ENCODE measurements at regions not wholly inside any gene's neighbourhood (a gene's known extent, or its start where the extent isn't known, plus 50 kb on each side); places are given as distances from the start of the nearest gene placed in this dataset.

GRCh38 chr2:217709478-217710210 is 293.2 kb downstream of the TNS1 start:
- ATAC-seq (replicated peaks in 1 of 4) = no peak
- Histone ChIP-seq H3K4me3 (ENCODE audit: control insufficient read depth in 1 of 2, extremely low read depth in 1 of 2, low read length in 1 of 2) (no peak overlapping the region), H3K9me3 (no peaks in the 10 kb centered on the region), H3K36me3 (ENCODE audit: control insufficient read depth in 2 of 2, extremely low read depth in 1 of 2, insufficient read depth in 1 of 2, low read length in 1 of 2) (no peaks in the 10 kb centered on the region), H3K4me1 (ENCODE audit: control insufficient read depth in 1 of 2, extremely low read depth in 1 of 2, insufficient read depth in 2 of 2, low read length in 2 of 2) (peaks cover 5 to 9% of the 10 kb centered on the region in 2 experiments), H3K27me3 (replicated peaks in 1 of 2; ENCODE audit: control insufficient read depth in 2 of 2, extremely low read depth in 1 of 2, insufficient read depth in 2 of 2, low read length in 1 of 2) (peaks cover 2 to 20% of the 10 kb centered on the region in 2 experiments), H3K27ac (ENCODE audit: low read length) (no peak overlapping the region)
- peaks cover 3 to 7% (median 7%) of the 10 kb centered on the region in 3 donors for H3K4me1 Mint-ChIP-seq
- no peak overlapping the region for H3K4me3 Mint-ChIP-seq
- DNase-seq = no peak
- H3K9me3 Mint-ChIP-seq = no peaks in the 10 kb centered on the region
- no peak overlapping the region for H3K27ac Mint-ChIP-seq
- WGBS (ENCODE audit: insufficient coverage) = 100% methylated on average over 1 of the region's 3 CpGs
- no peaks in the 10 kb centered on the region for H3K36me3 Mint-ChIP-seq
- CTCF ChIA-PET = no interaction called here
- POLR2A ChIA-PET = no interaction called here
- H3K27me3 Mint-ChIP-seq = peaks cover 0 to 6% of the 10 kb centered on the region in 2 donors

GRCh38 chr2:217707131-217707611 is 295.6 kb downstream of the TNS1 start:
- Mint-ChIP-seq H3K9me3 (no peaks in the 10 kb centered on the region), H3K27me3 (peaks cover 0 to 4% of the 10 kb centered on the region in 2 donors), H3K27ac (no peak overlapping the region), H3K36me3 (no peaks in the 10 kb centered on the region), H3K4me3 (no peak overlapping the region), H3K4me1 (no peaks in the 10 kb centered on the region)
- Histone ChIP-seq H3K36me3 (ENCODE audit: control insufficient read depth in 2 of 2, extremely low read depth in 1 of 2, insufficient read depth in 1 of 2, low read length in 1 of 2) (no peaks in the 10 kb centered on the region), H3K27me3 (replicated peaks in 1 of 2; ENCODE audit: control insufficient read depth in 2 of 2, extremely low read depth in 1 of 2, insufficient read depth in 2 of 2, low read length in 1 of 2) (peaks cover 2 to 10% of the 10 kb centered on the region in 2 experiments), H3K4me3 (ENCODE audit: control insufficient read depth in 1 of 2, extremely low read depth in 1 of 2, low read length in 1 of 2) (no peak overlapping the region), H3K27ac (ENCODE audit: low read length) (no peak overlapping the region), H3K4me1 (ENCODE audit: control insufficient read depth in 1 of 2, extremely low read depth in 1 of 2, insufficient read depth in 2 of 2, low read length in 2 of 2) (no peaks in the 10 kb centered on the region), H3K9me3 (no peaks in the 10 kb centered on the region)
- DNase-seq = no peak
- ChIA-PET POLR2A (no interaction called here), CTCF (no interaction called here)
- ATAC-seq (replicated peaks in 1 of 4) = no peak
- 63% methylated on average over 1 of the region's 4 CpGs for WGBS (ENCODE audit: insufficient coverage)

GRCh38 chr2:217706513-217706912 is 296.3 kb downstream of the TNS1 start:
- no CpG with 5 or more reads among the region's 2 CpGs for WGBS (ENCODE audit: insufficient coverage)
- ChIA-PET POLR2A (no interaction called here), CTCF (no interaction called here)
- DNase-seq (no peak), ATAC-seq (replicated peaks in 1 of 4) (no peak)
- no peak overlapping the region for H3K27ac ChIP-seq (ENCODE audit: low read length)
- H3K27me3 Mint-ChIP-seq = peaks cover 0 to 4% of the 10 kb centered on the region in 2 donors
- no peaks in the 10 kb centered on the region for H3K9me3 ChIP-seq
- no peak overlapping the region for H3K27ac Mint-ChIP-seq
- H3K4me3 Mint-ChIP-seq = no peak overlapping the region
- no peak overlapping the region for H3K4me3 ChIP-seq (ENCODE audit: control insufficient read depth in 1 of 2, extremely low read depth in 1 of 2, low read length in 1 of 2)
- H3K27me3 ChIP-seq (replicated peaks in 1 of 2; ENCODE audit: control insufficient read depth in 2 of 2, extremely low read depth in 1 of 2, insufficient read depth in 2 of 2, low read length in 1 of 2) = peaks cover 2 to 10% of the 10 kb centered on the region in 2 experiments
- H3K4me1 ChIP-seq (ENCODE audit: control insufficient read depth in 1 of 2, extremely low read depth in 1 of 2, insufficient read depth in 2 of 2, low read length in 2 of 2) = no peaks in the 10 kb centered on the region
- H3K4me1 Mint-ChIP-seq = no peaks in the 10 kb centered on the region
- H3K9me3 Mint-ChIP-seq = no peaks in the 10 kb centered on the region
- H3K36me3 ChIP-seq (ENCODE audit: control insufficient read depth in 2 of 2, extremely low read depth in 1 of 2, insufficient read depth in 1 of 2, low read length in 1 of 2) = no peaks in the 10 kb centered on the region
- H3K36me3 Mint-ChIP-seq = no peaks in the 10 kb centered on the region

GRCh38 chr2:217706095-217706494 is 296.7 kb downstream of the TNS1 start:
- no peak for ATAC-seq (replicated peaks in 1 of 4)
- Histone ChIP-seq H3K27me3 (replicated peaks in 1 of 2; ENCODE audit: control insufficient read depth in 2 of 2, extremely low read depth in 1 of 2, insufficient read depth in 2 of 2, low read length in 1 of 2) (peaks cover 2 to 6% of the 10 kb centered on the region in 2 experiments), H3K36me3 (ENCODE audit: control insufficient read depth in 2 of 2, extremely low read depth in 1 of 2, insufficient read depth in 1 of 2, low read length in 1 of 2) (no peaks in the 10 kb centered on the region), H3K9me3 (no peaks in the 10 kb centered on the region), H3K27ac (ENCODE audit: low read length) (no peak overlapping the region), H3K4me1 (ENCODE audit: control insufficient read depth in 1 of 2, extremely low read depth in 1 of 2, insufficient read depth in 2 of 2, low read length in 2 of 2) (no peaks in the 10 kb centered on the region), H3K4me3 (ENCODE audit: control insufficient read depth in 1 of 2, extremely low read depth in 1 of 2, low read length in 1 of 2) (no peak overlapping the region)
- H3K4me1 Mint-ChIP-seq = no peaks in the 10 kb centered on the region
- POLR2A ChIA-PET = no interaction called here
- H3K9me3 Mint-ChIP-seq = no peaks in the 10 kb centered on the region
- H3K27me3 Mint-ChIP-seq = peaks cover 0 to 4% of the 10 kb centered on the region in 2 donors
- H3K4me3 Mint-ChIP-seq = no peak overlapping the region
- no peak overlapping the region for H3K27ac Mint-ChIP-seq
- CTCF ChIA-PET = no interaction called here
- DNase-seq = no peak
- WGBS (ENCODE audit: insufficient coverage) = 100% methylated on average over 1 of the region's 1 CpG
- H3K36me3 Mint-ChIP-seq = no peaks in the 10 kb centered on the region

GRCh38 chr2:217705461-217705860 is 297.3 kb downstream of the TNS1 start:
- ATAC-seq (replicated peaks in 1 of 4) = no peak
- CTCF ChIA-PET = interaction anchor here in 1 of 2 donors (0.5 kb wide), 1 partner anchor 51 kb away, joined by 5 read pairs; no protein-coding TSS in a partner anchor
- Mint-ChIP-seq H3K27me3 (peaks cover 0 to 4% of the 10 kb centered on the region in 2 donors), H3K27ac (no peak overlapping the region), H3K4me1 (no peaks in the 10 kb centered on the region), H3K36me3 (no peaks in the 10 kb centered on the region), H3K9me3 (no peaks in the 10 kb centered on the region), H3K4me3 (no peak overlapping the region)
- POLR2A ChIA-PET = no interaction called here
- DNase-seq = no peak
- Histone ChIP-seq H3K27ac (ENCODE audit: low read length) (no peak overlapping the region), H3K9me3 (no peaks in the 10 kb centered on the region), H3K27me3 (replicated peaks in 1 of 2; ENCODE audit: control insufficient read depth in 2 of 2, extremely low read depth in 1 of 2, insufficient read depth in 2 of 2, low read length in 1 of 2) (peaks cover 2 to 6% of the 10 kb centered on the region in 2 experiments), H3K4me1 (ENCODE audit: control insufficient read depth in 1 of 2, extremely low read depth in 1 of 2, insufficient read depth in 2 of 2, low read length in 2 of 2) (no peaks in the 10 kb centered on the region), H3K36me3 (ENCODE audit: control insufficient read depth in 2 of 2, extremely low read depth in 1 of 2, insufficient read depth in 1 of 2, low read length in 1 of 2) (no peaks in the 10 kb centered on the region), H3K4me3 (ENCODE audit: control insufficient read depth in 1 of 2, extremely low read depth in 1 of 2, low read length in 1 of 2) (no peak overlapping the region)
- no CpG with 5 or more reads among the region's 3 CpGs for WGBS (ENCODE audit: insufficient coverage)

GRCh38 chr2:217703999-217704398 is 298.8 kb downstream of the TNS1 start:
- no peaks in the 10 kb centered on the region for H3K36me3 ChIP-seq (ENCODE audit: control insufficient read depth in 2 of 2, extremely low read depth in 1 of 2, insufficient read depth in 1 of 2, low read length in 1 of 2)
- no peak overlapping the region for H3K4me3 Mint-ChIP-seq
- no peaks in the 10 kb centered on the region for H3K4me1 Mint-ChIP-seq
- peaks cover 0 to 6% of the 10 kb centered on the region in 2 experiments for H3K27me3 ChIP-seq (replicated peaks in 1 of 2; ENCODE audit: control insufficient read depth in 2 of 2, extremely low read depth in 1 of 2, insufficient read depth in 2 of 2, low read length in 1 of 2)
- H3K9me3 Mint-ChIP-seq = no peaks in the 10 kb centered on the region
- no peak for DNase-seq
- no peak overlapping the region for H3K27ac Mint-ChIP-seq
- H3K9me3 ChIP-seq = no peaks in the 10 kb centered on the region
- H3K27ac ChIP-seq (ENCODE audit: low read length) = no peak overlapping the region
- WGBS (ENCODE audit: insufficient coverage) = 67% methylated on average over 1 of the region's 5 CpGs
- ATAC-seq (replicated peaks in 1 of 4) = no peak
- H3K4me3 ChIP-seq (ENCODE audit: control insufficient read depth in 1 of 2, extremely low read depth in 1 of 2, low read length in 1 of 2) = no peak overlapping the region
- no peaks in the 10 kb centered on the region for H3K4me1 ChIP-seq (ENCODE audit: control insufficient read depth in 1 of 2, extremely low read depth in 1 of 2, insufficient read depth in 2 of 2, low read length in 2 of 2)
- POLR2A ChIA-PET = no interaction called here
- H3K27me3 Mint-ChIP-seq = peaks cover 4 to 7% of the 10 kb centered on the region in 2 donors
- no peaks in the 10 kb centered on the region for H3K36me3 Mint-ChIP-seq
- CTCF ChIA-PET = interaction anchor here in 1 of 2 donors (0.5 to 1.0 kb wide), 2 partner anchors 9 to 530 kb away, joined by 3 to 5 read pairs; no protein-coding TSS in a partner anchor
